OCI-LY7 (cell line): ENCODE measurements at regions not wholly inside any gene's neighbourhood (a gene's known extent, or its start where the extent isn't known, plus 50 kb on each side); places are given as distances from the start of the nearest gene placed in this dataset.
"Not testable (repeated sequence)": the region's sequence is repeated elsewhere in the genome, so short reads cannot be mapped to it uniquely, and the experiment has no call there.

Source experiments
- BruUV-seq: library from RNA; stranded (reverse); fragments of 400-500 nt; replicated peaks from 2 replicates; lab custom pipeline; 2021; lab: Mats Ljungman, UMichigan
- CTCF ChIA-PET: fragments of 300-600 bp; sonication (Branson Sonifier 250); formaldehyde crosslinking; loops from one replicate; lab custom pipeline; 2022; ENCODE audit warnings: antibody characterized with exemption; ENCODE audit not compliant: unreplicated experiment; lab: Charles Lee
- POLR2A ChIA-PET: fragments of 300-600 bp; sonication (Branson Sonifier 250); formaldehyde crosslinking; loops from one replicate; lab custom pipeline; 2022; ENCODE audit warnings: antibody characterized with exemption; lab: Charles Lee
- DNase-seq: peaks from one replicate; pipeline ENCODE4 v3.0.0-alpha.2; 2015; ENCODE audit warnings: low spot score
- H2AFZ ChIP-seq: fragments of 200-600 bp; sonication (generic), shearing (Covaris generic); 2 replicates; pipeline ENCODE4 v1.6.1; 2014; ENCODE audit warnings: mild to moderate bottlenecking, antibody characterized with exemption, low read length, moderate library complexity
- H3K27ac ChIP-seq: fragments of 200-600 bp; sonication (generic); 2 replicates; pipeline ENCODE4 v1.5.1; 2014; ENCODE audit warnings: mixed run types, low read depth, mild to moderate bottlenecking, moderate library complexity, low read length, inconsistent platforms; ENCODE audit not compliant: poor library complexity, severe bottlenecking
- H3K36me3 ChIP-seq: fragments of 200-600 bp; sonication (generic); 2 replicates; pipeline ENCODE4 v1.6.1; 2014; ENCODE audit warnings: mild to moderate bottlenecking, antibody characterized with exemption, low read length, moderate library complexity, mixed read lengths; ENCODE audit not compliant: insufficient read depth
- H3K4me1 ChIP-seq: fragments of 200-600 bp; sonication (generic); 2 replicates; pipeline ENCODE4 v1.5.1; 2014; ENCODE audit warnings: mild to moderate bottlenecking, low read length; ENCODE audit not compliant: insufficient read depth, poor library complexity, severe bottlenecking
- H3K4me2 ChIP-seq: fragments of 200-600 bp; sonication (generic); 2 replicates; pipeline ENCODE4 v1.6.1; 2014; ENCODE audit warnings: mild to moderate bottlenecking, low read length
- H3K4me3 ChIP-seq: fragments of 200-600 bp; sonication (generic); 2 replicates; pipeline ENCODE4 v1.5.1; 2014; ENCODE audit warnings: mild to moderate bottlenecking, low read depth, low read length; ENCODE audit not compliant: poor library complexity, severe bottlenecking
- H3K79me2 ChIP-seq: fragments of 200-600 bp; sonication (generic); 2 replicates; pipeline ENCODE4 v1.6.1; 2016; ENCODE audit warnings: low read depth, mild to moderate bottlenecking, low read length, moderate library complexity, mixed read lengths; ENCODE audit not compliant: insufficient read depth
- H3K9me2 ChIP-seq: fragments of 200-600 bp; sonication (generic); 2 replicates; pipeline ENCODE4 v1.6.1; 2016; ENCODE audit warnings: mild to moderate bottlenecking, low read length, mixed read lengths; ENCODE audit not compliant: insufficient read depth
- H3K9me3 ChIP-seq: fragments of 200-600 bp; sonication (generic); 2 replicates; pipeline ENCODE4 v1.6.1; 2014; ENCODE audit warnings: mild to moderate bottlenecking, mixed run types, low read length, mixed read lengths
- H4K20me1 ChIP-seq: fragments of 200-600 bp; sonication (generic); 2 replicates; pipeline ENCODE4 v1.6.1; 2014; ENCODE audit warnings: mild to moderate bottlenecking, antibody characterized with exemption, low read length, moderate library complexity, mixed read lengths; ENCODE audit not compliant: insufficient read depth
- EZH2phosphoT487 ChIP-seq: fragments of 200-600 bp; sonication (generic); IDR thresholded peaks from 2 replicates; pipeline ENCODE4 v1.6.1; 2018; ENCODE audit warnings: low read depth, borderline replicate concordance, mild to moderate bottlenecking, mixed run types, antibody characterized with exemption, low read length, moderate library complexity, mixed read lengths
- intact Hi-C: fragments of 100-400 bp; cut with micrococcal nuclease; formaldehyde crosslinking; loops from one replicate; pipeline ENCODE4 v1.10.0; 2022; ENCODE audit not compliant: unreplicated experiment
- TF ChIP-seq, protein P1 (sequence below): fragments of 200-600 bp; sonication (generic); conservative IDR thresholded peaks from 2 replicates; pipeline ENCODE4 v1.5.1; 2014; ENCODE audit warnings: mild to moderate bottlenecking, antibody characterized with exemption, low read length, moderate library complexity, mixed read lengths

DNA sequence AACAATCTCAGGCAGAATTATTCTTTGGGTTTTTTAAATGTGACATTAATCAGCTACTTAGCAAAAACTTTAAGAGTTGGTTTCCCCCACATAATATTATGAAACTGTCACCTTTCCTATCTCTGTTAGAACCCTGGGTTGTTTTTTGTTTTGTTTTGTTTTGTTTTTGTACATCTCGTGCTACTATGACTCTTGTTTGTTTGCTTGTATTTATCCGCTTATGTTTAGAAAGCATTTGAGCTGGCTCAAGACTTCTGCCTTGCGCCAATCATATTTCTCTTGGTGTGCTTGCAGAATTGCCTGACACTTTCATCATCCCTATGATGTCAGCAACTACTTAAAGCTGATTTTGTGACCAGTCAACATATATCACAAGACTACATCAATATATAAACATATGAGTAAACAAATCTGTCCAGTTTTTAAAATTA is 116.9 kb downstream of the DCLK3 start:
- intact Hi-C loops, result no loop called here
- TF ChIP-seq EZH2phosphoT487, result no peak
- TF ChIP-seq, protein P1, sequence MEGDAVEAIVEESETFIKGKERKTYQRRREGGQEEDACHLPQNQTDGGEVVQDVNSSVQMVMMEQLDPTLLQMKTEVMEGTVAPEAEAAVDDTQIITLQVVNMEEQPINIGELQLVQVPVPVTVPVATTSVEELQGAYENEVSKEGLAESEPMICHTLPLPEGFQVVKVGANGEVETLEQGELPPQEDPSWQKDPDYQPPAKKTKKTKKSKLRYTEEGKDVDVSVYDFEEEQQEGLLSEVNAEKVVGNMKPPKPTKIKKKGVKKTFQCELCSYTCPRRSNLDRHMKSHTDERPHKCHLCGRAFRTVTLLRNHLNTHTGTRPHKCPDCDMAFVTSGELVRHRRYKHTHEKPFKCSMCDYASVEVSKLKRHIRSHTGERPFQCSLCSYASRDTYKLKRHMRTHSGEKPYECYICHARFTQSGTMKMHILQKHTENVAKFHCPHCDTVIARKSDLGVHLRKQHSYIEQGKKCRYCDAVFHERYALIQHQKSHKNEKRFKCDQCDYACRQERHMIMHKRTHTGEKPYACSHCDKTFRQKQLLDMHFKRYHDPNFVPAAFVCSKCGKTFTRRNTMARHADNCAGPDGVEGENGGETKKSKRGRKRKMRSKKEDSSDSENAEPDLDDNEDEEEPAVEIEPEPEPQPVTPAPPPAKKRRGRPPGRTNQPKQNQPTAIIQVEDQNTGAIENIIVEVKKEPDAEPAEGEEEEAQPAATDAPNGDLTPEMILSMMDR, result no peak
- H3K4me1 ChIP-seq, result no peaks in the 10 kb centered on the region
- no peaks in the 10 kb centered on the region for H4K20me1 ChIP-seq
- BruUV-seq, result no TSS peak
- H3K9me3 ChIP-seq, result no peaks in the 10 kb centered on the region
- no peaks in the 10 kb centered on the region for H3K79me2 ChIP-seq
- no peaks in the 10 kb centered on the region for H3K9me2 ChIP-seq
- H3K4me2 ChIP-seq, result no peak overlapping the region
- H3K4me3 ChIP-seq, result no peak overlapping the region
- ChIA-PET CTCF (no interaction called here), POLR2A (interaction anchor here (0.6 to 1.0 kb wide), 2 partner anchors 341 to 381 kb away, joined by 3 to 4 read pairs; no protein-coding TSS in a partner anchor)
- H2AFZ ChIP-seq, result no peak overlapping the region
- no peak for DNase-seq
- no peak overlapping the region for H3K27ac ChIP-seq
- no peaks in the 10 kb centered on the region for H3K36me3 ChIP-seq

DNA sequence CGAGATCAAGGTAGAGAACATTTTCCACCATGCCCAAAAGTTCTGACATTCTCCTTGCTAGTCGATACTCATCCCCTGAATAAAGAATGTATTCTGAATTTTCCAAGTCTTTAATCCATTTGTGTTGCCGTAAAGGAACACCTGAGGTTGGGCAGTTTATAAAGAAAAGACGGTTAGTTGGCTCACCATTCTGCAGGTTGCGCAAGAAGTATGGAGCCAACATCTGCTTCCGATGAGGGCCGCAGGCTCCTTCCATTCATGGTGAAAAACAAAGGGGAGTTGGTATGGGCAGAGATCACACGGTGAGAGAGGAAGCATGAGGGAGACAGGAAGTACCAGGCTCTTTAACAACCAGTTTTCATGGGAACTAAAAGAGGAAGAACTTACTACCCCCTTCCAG is 121.2 kb downstream of the DCLK3 start:
- Histone ChIP-seq H3K79me2 (no peaks in the 10 kb centered on the region), H3K4me1 (no peaks in the 10 kb centered on the region), H3K4me3 (no peak overlapping the region), H4K20me1 (no peaks in the 10 kb centered on the region), H2AFZ (no peak overlapping the region), H3K9me2 (no peaks in the 10 kb centered on the region), H3K27ac (no peak overlapping the region), H3K4me2 (no peak overlapping the region), H3K36me3 (no peaks in the 10 kb centered on the region), H3K9me3 (no peaks in the 10 kb centered on the region)
- ChIA-PET CTCF (no interaction called here), POLR2A (no interaction called here)
- TF ChIP-seq, protein P1, result no peak
- no peak for TF ChIP-seq EZH2phosphoT487
- DNase-seq, result no peak
- intact Hi-C loops, result no loop called here
- BruUV-seq, result no TSS peak

DNA sequence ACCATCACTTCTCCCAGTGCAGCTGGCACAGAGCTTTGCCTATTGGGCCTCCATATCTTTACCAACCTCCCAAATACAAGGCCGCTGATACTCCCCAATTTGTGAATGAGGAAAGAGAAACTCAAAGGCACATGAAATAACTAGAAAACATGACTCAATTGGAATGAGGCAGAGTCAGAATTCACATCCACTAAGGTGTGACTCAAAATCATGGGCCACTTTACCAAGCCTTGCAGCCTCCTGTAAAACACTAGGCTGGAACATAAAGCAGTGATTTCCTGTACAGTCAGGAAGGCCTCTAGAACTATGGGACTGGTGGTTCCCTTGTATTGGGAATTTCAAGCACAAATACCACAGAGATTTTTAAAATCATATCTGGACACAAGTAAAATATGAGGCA is 128.6 kb downstream of the DCLK3 start:
- Histone ChIP-seq H2AFZ (no peak overlapping the region), H3K4me2 (no peak overlapping the region), H3K36me3 (no peaks in the 10 kb centered on the region), H3K9me2 (no peaks in the 10 kb centered on the region), H3K27ac (no peak overlapping the region), H3K4me3 (no peak overlapping the region), H3K4me1 (no peaks in the 10 kb centered on the region), H4K20me1 (no peaks in the 10 kb centered on the region), H3K9me3 (no peaks in the 10 kb centered on the region), H3K79me2 (no peaks in the 10 kb centered on the region)
- BruUV-seq, result no TSS peak
- no peak for DNase-seq
- intact Hi-C loops, result no loop called here
- TF ChIP-seq, protein P1, result no peak
- TF ChIP-seq EZH2phosphoT487, result no peak
- CTCF ChIA-PET, result no interaction called here
- POLR2A ChIA-PET, result no interaction called here

DNA sequence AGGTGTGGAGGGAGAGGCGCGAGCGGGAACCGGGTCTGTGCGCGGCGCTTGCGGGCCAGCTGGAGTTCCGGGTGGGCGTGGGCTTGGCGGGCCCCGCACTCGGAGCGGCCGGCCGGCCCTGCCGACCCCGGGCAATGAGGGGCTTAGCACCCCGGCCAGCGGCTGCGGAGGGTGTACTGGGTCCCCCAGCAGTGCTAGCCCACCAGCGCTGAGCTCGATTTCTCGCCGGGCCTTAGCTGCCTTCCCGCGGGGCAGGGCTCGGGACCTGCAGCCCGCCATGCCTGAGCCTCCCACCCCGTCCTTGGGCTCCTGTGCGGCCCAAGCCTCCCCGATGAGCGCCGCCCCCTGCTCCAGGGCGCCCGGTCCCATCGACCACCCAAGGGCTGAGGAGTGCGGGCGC is 130.5 kb downstream of the DCLK3 start:
- H3K9me3 ChIP-seq, DNase-seq, H3K79me2 ChIP-seq, H2AFZ ChIP-seq, H3K36me3 ChIP-seq, POLR2A ChIA-PET, H3K27ac ChIP-seq, intact Hi-C loops, H3K4me2 ChIP-seq, CTCF ChIA-PET, H3K4me3 ChIP-seq, H3K9me2 ChIP-seq, H3K4me1 ChIP-seq, BruUV-seq, H4K20me1 ChIP-seq: not testable (repeated sequence)
